Ishikawa (cell line): ENCODE measurements at regions not wholly inside any gene's neighbourhood (a gene's known extent, or its start where the extent isn't known, plus 50 kb on each side); places are given as distances from the start of the nearest gene placed in this dataset.

Experiments used
- CEBPB ChIP-seq: IDR thresholded peaks from 2 replicates; pipeline ENCODE4 v1.6.1; 2012
- CREB1 ChIP-seq: IDR thresholded peaks from 2 replicates; pipeline ENCODE4 v1.6.1; 2012; ENCODE audit warnings: low read depth
- EGR1 ChIP-seq: IDR thresholded peaks from 2 replicates; pipeline ENCODE4 v1.6.1; 2012
- EP300 ChIP-seq: IDR thresholded peaks from 2 replicates; pipeline ENCODE4 v1.6.1; 2012; ENCODE audit warnings: borderline replicate concordance
- FOXM1 ChIP-seq: IDR thresholded peaks from 2 replicates; pipeline ENCODE4 v1.6.1; 2012; ENCODE audit warnings: low read depth, borderline replicate concordance
- NFIC ChIP-seq: IDR thresholded peaks from 2 replicates; pipeline ENCODE4 v1.6.1; 2012
- RAD21 ChIP-seq: IDR thresholded peaks from 2 replicates; pipeline ENCODE4 v1.6.1; 2012; ENCODE audit warnings: low read depth
- REST ChIP-seq: IDR thresholded peaks from 2 replicates; pipeline ENCODE4 v1.6.1; 2012; ENCODE audit warnings: low read depth, mild to moderate bottlenecking
- TAF1 ChIP-seq: IDR thresholded peaks from 2 replicates; pipeline ENCODE4 v1.6.1; 2012; ENCODE audit warnings: low read depth, mild to moderate bottlenecking
- TCF12 ChIP-seq: IDR thresholded peaks from 2 replicates; pipeline ENCODE4 v1.6.1; 2012; ENCODE audit warnings: low read depth
- TEAD4 ChIP-seq: IDR thresholded peaks from 2 replicates; pipeline ENCODE4 v1.6.1; 2012
- YY1 ChIP-seq: IDR thresholded peaks from 2 replicates; pipeline ENCODE4 v1.6.1; 2012; ENCODE audit warnings: low read depth
- ZBTB7A ChIP-seq: IDR thresholded peaks from 2 replicates; pipeline ENCODE4 v1.6.1; 2012; ENCODE audit warnings: low read depth
- TF ChIP-seq, protein P1 (sequence below): IDR thresholded peaks from 2 replicates; pipeline ENCODE4 v1.6.1; 2012
- TF ChIP-seq, protein P2 (sequence below): IDR thresholded peaks from 2 replicates; pipeline ENCODE4 v1.6.1; 2012

DNA sequence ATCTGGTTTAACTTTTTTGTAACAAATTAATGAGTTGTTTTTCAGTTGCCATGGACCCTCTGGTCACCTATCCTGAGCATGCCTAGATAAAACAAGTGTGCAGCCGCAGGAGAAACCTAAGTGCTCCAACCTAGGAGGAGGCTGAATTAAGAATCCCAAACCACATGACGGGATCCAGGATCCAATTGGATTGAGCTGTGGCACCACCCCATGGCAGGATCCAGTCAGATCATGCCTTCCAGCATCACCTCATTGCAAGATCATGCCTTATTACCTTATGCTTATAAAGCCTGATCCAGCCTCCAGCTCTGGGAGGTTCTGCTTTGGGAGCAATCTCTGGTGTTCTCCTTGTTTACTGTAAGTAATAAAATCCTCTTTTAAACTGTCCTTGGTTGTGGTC lies 662.0 kb downstream of the TLR4 start:
- TF ChIP-seq TEAD4 = no peak
- no peak for TF ChIP-seq REST
- TF ChIP-seq CEBPB = no peak
- TF ChIP-seq CREB1 = no peak
- TF ChIP-seq TCF12 = no peak
- no peak for TF ChIP-seq YY1
- TF ChIP-seq ZBTB7A = no peak
- no peak for TF ChIP-seq NFIC
- no peak for TF ChIP-seq RAD21
- TF ChIP-seq, protein P1, sequence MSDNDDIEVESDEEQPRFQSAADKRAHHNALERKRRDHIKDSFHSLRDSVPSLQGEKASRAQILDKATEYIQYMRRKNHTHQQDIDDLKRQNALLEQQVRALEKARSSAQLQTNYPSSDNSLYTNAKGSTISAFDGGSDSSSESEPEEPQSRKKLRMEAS = no peak
- no peak for TF ChIP-seq FOXM1
- no peak for TF ChIP-seq EP300
- TF ChIP-seq EGR1 = no peak
- no peak for TF ChIP-seq TAF1
- TF ChIP-seq, protein P2, sequence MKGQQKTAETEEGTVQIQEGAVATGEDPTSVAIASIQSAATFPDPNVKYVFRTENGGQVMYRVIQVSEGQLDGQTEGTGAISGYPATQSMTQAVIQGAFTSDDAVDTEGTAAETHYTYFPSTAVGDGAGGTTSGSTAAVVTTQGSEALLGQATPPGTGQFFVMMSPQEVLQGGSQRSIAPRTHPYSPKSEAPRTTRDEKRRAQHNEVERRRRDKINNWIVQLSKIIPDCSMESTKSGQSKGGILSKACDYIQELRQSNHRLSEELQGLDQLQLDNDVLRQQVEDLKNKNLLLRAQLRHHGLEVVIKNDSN = no peak

DNA sequence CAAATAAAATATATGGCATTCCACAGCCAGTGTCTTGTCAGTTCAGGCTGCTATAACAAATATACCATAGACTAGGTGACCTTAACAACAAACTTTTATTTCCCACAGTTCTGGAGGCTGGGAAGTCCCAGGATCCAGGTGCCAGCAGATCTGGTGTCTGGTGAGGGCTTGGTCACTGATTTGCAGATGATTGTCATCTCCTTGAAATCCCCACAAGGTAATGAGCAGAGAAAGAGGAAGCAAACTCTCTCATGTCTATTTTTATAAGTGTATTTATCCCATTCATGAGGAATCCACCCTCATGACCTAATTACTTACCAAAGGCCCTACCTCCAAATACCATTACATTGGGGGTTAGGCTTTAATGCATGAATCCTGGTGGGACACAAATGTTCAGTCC lies 663.2 kb downstream of the TLR4 start:
- TF ChIP-seq FOXM1 (no peak), EGR1 (no peak), ZBTB7A (no peak), YY1 (no peak), TAF1 (no peak), TCF12 (no peak), RAD21 (no peak), TEAD4 (no peak), EP300 (no peak), NFIC (no peak), REST (no peak), CREB1 (no peak), CEBPB (no peak)
- TF ChIP-seq, protein P1 = no peak

DNA sequence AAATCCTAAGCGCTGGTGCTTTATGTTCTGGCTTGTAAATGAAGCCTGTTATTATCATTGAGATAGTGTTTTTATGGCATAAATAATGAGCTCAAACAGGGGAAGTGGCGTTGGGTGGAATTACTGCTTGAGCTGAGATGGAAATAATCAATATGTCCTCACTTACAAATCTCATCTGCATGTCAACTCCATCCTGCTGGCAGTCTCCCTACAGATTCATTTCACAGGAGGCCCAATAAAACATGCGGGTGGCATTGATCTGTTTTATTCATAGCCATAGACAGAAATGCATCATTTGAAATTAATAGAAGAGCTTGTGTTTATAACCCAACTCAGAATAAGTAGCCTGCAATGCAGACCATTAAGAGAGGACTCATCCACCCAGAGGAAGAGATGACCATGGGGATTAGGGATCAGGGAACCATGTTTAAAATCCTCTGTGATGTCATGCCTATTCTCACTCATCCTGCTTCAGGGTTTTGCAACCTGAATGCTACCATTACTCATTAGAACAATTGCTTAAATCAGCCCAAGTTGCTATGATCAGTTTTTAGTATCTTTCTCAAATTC lies 680.4 kb downstream of the TLR4 start:
- no peak for TF ChIP-seq ZBTB7A

GRCh38 chr9:118395415-118395814 lies 691.2 kb downstream of the TLR4 start:
- TF ChIP-seq TEAD4 (no peak), CREB1 (no peak), REST (no peak)
- TF ChIP-seq, protein P2 = no peak

DNA sequence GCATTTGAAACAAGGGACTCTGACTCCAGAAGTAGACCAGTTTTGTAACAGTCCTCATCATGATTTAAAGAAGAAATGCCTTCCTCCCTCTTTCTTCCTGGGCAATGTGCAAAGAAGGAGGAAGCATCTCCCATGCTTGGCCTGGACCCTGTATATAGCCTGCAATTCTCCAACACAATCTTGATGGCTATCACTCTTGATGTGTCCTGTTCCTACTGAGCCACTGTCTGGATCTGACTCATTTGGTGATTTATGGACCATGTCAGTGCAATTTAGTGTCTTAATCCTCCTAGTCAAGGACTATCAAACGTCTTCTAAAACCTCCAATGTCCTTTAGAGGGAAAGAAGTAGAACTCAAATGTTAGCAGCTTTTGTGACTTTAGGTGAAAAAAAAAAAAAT lies 697.3 kb downstream of the TLR4 start:
- TF ChIP-seq RAD21 (no peak), EGR1 (no peak), EP300 (no peak)
- TF ChIP-seq, protein P1 = no peak
